ENCODE measurements at regions not wholly inside any gene's neighbourhood (a gene's known extent, or its start where the extent isn't known, plus 50 kb on each side); places are given as distances from the start of the nearest gene placed in this dataset.

DNA sequence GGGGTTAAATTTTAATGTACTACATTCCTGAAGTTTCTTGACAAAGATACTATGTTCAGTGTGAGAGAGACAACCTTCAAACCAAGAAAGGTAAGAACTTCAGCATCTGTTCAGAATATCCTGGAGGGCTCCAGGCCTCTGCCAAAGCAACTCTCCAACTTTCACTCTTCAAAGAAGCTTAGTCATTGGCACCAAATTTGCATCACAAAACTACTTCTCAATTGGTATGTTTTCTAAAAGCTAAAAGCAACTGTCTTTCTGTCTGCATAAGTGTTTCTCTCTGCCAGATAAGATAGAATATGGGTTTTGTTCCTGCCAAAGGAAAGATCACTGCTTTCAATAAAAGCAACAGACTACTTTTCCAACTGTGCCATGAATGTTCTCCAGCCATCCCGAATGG is 187.4 kb downstream of the SUCLA2 start:
- H3K4me1 ChIP-seq (ENCODE audit: insufficient read depth, low read length) = no peaks in the 10 kb centered on the region
- intact Hi-C loops (cut with DNase I, micrococcal nuclease) = no loop called here
- H3K27me3 ChIP-seq (ENCODE audit: control insufficient read depth in 1 of 2, insufficient read depth in 2 of 2, low read length in 2 of 2) = no peaks in the 10 kb centered on the region
- no peak overlapping the region for H3K4me3 ChIP-seq (ENCODE audit: low read length)
- DNase-seq (no peak), ATAC-seq (ENCODE audit: poor library complexity) (no peak)
- no peak overlapping the region for H3K27ac ChIP-seq (ENCODE audit: low read depth in 1 of 2, low read length in 2 of 2)
- no peaks in the 10 kb centered on the region for H3K36me3 Mint-ChIP-seq (ENCODE audit: low read depth)
- no peaks in the 10 kb centered on the region for H3K36me3 ChIP-seq (ENCODE audit: insufficient read depth, low read length)
- no peak overlapping the region for H3K27ac Mint-ChIP-seq
- no peaks in the 10 kb centered on the region for H3K9me3 ChIP-seq (ENCODE audit: control insufficient read depth in 1 of 2, insufficient read depth in 1 of 2, low read length in 2 of 2)
- H3K9me3 Mint-ChIP-seq = no peaks in the 10 kb centered on the region
- TF ChIP-seq, protein P1, sequence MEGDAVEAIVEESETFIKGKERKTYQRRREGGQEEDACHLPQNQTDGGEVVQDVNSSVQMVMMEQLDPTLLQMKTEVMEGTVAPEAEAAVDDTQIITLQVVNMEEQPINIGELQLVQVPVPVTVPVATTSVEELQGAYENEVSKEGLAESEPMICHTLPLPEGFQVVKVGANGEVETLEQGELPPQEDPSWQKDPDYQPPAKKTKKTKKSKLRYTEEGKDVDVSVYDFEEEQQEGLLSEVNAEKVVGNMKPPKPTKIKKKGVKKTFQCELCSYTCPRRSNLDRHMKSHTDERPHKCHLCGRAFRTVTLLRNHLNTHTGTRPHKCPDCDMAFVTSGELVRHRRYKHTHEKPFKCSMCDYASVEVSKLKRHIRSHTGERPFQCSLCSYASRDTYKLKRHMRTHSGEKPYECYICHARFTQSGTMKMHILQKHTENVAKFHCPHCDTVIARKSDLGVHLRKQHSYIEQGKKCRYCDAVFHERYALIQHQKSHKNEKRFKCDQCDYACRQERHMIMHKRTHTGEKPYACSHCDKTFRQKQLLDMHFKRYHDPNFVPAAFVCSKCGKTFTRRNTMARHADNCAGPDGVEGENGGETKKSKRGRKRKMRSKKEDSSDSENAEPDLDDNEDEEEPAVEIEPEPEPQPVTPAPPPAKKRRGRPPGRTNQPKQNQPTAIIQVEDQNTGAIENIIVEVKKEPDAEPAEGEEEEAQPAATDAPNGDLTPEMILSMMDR (IDR thresholded peaks at IDR 0.05) = no peak
- POLR2A ChIA-PET = no interaction called here
- no peaks in the 10 kb centered on the region for H3K27me3 Mint-ChIP-seq
- CTCF ChIA-PET = no interaction called here
- H3K4me3 Mint-ChIP-seq = no peak overlapping the region
- H3K4me1 Mint-ChIP-seq (ENCODE audit: low read depth) = no peaks in the 10 kb centered on the region

GRCh38 chr13:47809411-47809810 is 191.7 kb downstream of the SUCLA2 start:
- no peaks in the 10 kb centered on the region for H3K4me1 ChIP-seq (ENCODE audit: insufficient read depth, low read length)
- CTCF ChIA-PET = no interaction called here
- ATAC-seq (ENCODE audit: poor library complexity) (no peak), DNase-seq (no peak)
- H3K27ac Mint-ChIP-seq = no peak overlapping the region
- H3K4me3 ChIP-seq (ENCODE audit: low read length) = no peak overlapping the region
- TF ChIP-seq, protein P1 (IDR thresholded peaks at IDR 0.05) = no peak
- no peaks in the 10 kb centered on the region for H3K27me3 Mint-ChIP-seq
- no peaks in the 10 kb centered on the region for H3K36me3 ChIP-seq (ENCODE audit: insufficient read depth, low read length)
- intact Hi-C loops (cut with DNase I, micrococcal nuclease) = no loop called here
- H3K36me3 Mint-ChIP-seq (ENCODE audit: low read depth) = no peaks in the 10 kb centered on the region
- H3K4me3 Mint-ChIP-seq = no peak overlapping the region
- H3K4me1 Mint-ChIP-seq (ENCODE audit: low read depth) = no peaks in the 10 kb centered on the region
- no peak overlapping the region for H3K27ac ChIP-seq (ENCODE audit: low read depth in 1 of 2, low read length in 2 of 2)
- H3K9me3 ChIP-seq (ENCODE audit: control insufficient read depth in 1 of 2, insufficient read depth in 1 of 2, low read length in 2 of 2) = no peaks in the 10 kb centered on the region
- H3K27me3 ChIP-seq (ENCODE audit: control insufficient read depth in 1 of 2, insufficient read depth in 2 of 2, low read length in 2 of 2) = no peaks in the 10 kb centered on the region
- POLR2A ChIA-PET = no interaction called here
- no peaks in the 10 kb centered on the region for H3K9me3 Mint-ChIP-seq

- H3K9me3 ChIP-seq (ENCODE audit: control insufficient read depth in 1 of 2, insufficient read depth in 1 of 2, low read length in 2 of 2) = no peaks in the 10 kb centered on the region
- POLR2A ChIA-PET = no interaction called here
- peaks cover 3% of the 10 kb centered on the region for H3K9me3 Mint-ChIP-seq
- H3K27ac ChIP-seq (ENCODE audit: low read depth in 1 of 2, low read length in 2 of 2) = no peak overlapping the region
- CTCF ChIA-PET = no interaction called here
- H3K27me3 ChIP-seq (ENCODE audit: control insufficient read depth in 1 of 2, insufficient read depth in 2 of 2, low read length in 2 of 2) = no peaks in the 10 kb centered on the region
- H3K4me3 ChIP-seq (ENCODE audit: low read length) = no peak overlapping the region
- H3K36me3 Mint-ChIP-seq (ENCODE audit: low read depth) = no peaks in the 10 kb centered on the region
- H3K4me1 ChIP-seq (ENCODE audit: insufficient read depth, low read length) = no peaks in the 10 kb centered on the region
- intact Hi-C loops (cut with DNase I, micrococcal nuclease) = no loop called here
- no peak overlapping the region for H3K4me3 Mint-ChIP-seq
- TF ChIP-seq, protein P1 (IDR thresholded peaks at IDR 0.05) = no peak
- H3K36me3 ChIP-seq (ENCODE audit: insufficient read depth, low read length) = no peaks in the 10 kb centered on the region
- no peak for DNase-seq
- no peak for ATAC-seq (ENCODE audit: poor library complexity)
- no peaks in the 10 kb centered on the region for H3K4me1 Mint-ChIP-seq (ENCODE audit: low read depth)
- H3K27ac Mint-ChIP-seq = no peak overlapping the region
- H3K27me3 Mint-ChIP-seq = no peaks in the 10 kb centered on the region
Observed at GRCh38 chr13:47803131-47803530, 197.9 kb downstream of the SUCLA2 start.
